Limb (tissue), 2 donors: ENCODE measurements at regions not wholly inside any gene's neighbourhood (a gene's known extent, or its start where the extent isn't known, plus 50 kb on each side); places are given as distances from the start of the nearest gene placed in this dataset.
"Not testable (repeated sequence)": the region's sequence is repeated elsewhere in the genome, so short reads cannot be mapped to it uniquely, and the experiment has no call there.

Source experiments
- DNase-seq, 2 donors: peaks; one replicate each; pipeline ENCODE4 v3.0.0-alpha.2; 2016; ENCODE audit errors: extremely low spot score in 2 of 2

- DNase-seq: no peak
These were observed 398.8 kb upstream of the SALL1 start for GRCh38 chr16:51549836-51550235.

- no peak for DNase-seq
These were observed 394.9 kb upstream of the SALL1 start for GRCh38 chr16:51545951-51546350.

GRCh38 chr16:51544851-51545467 lies 393.9 kb upstream of the SALL1 start:
- DNase-seq: peak in 1 of 2 donors; percentile 30

- no peak for DNase-seq
These were observed 392.9 kb upstream of the SALL1 start for GRCh38 chr16:51543971-51544370.

GRCh38 chr16:51542981-51543815 lies 392.1 kb upstream of the SALL1 start:
- peak; percentile 58 to 73 for DNase-seq

GRCh38 chr16:51540259-51540658 lies 389.2 kb upstream of the SALL1 start:
- DNase-seq: no peak

- DNase-seq: no peak
These were observed 387.8 kb upstream of the SALL1 start for GRCh38 chr16:51538707-51539498.

GRCh38 chr16:51535591-51535990 lies 384.5 kb upstream of the SALL1 start:
- peak in 1 of 2 donors; percentile 53 for DNase-seq

- DNase-seq: no peak
These were observed 381.5 kb upstream of the SALL1 start for GRCh38 chr16:51532551-51532950.

- DNase-seq: no peak
These were observed 380.2 kb upstream of the SALL1 start for GRCh38 chr16:51531271-51531670.

- no peak for DNase-seq
These were observed 376.3 kb upstream of the SALL1 start for GRCh38 chr16:51527349-51527748.

- DNase-seq: no peak
These were observed 375.6 kb upstream of the SALL1 start for GRCh38 chr16:51526621-51527020.

GRCh38 chr16:51524555-51525373 lies 373.7 kb upstream of the SALL1 start:
- DNase-seq: no peak

- no peak for DNase-seq
These were observed 373.0 kb upstream of the SALL1 start for GRCh38 chr16:51524070-51524469.

GRCh38 chr16:51523400-51523799 lies 372.3 kb upstream of the SALL1 start:
- no peak for DNase-seq

- DNase-seq: no peak
These were observed 371.8 kb upstream of the SALL1 start for GRCh38 chr16:51522902-51523301.

GRCh38 chr16:51516960-51517359 lies 365.9 kb upstream of the SALL1 start:
- DNase-seq: not testable (repeated sequence)

- no peak for DNase-seq
These were observed 359.3 kb upstream of the SALL1 start for GRCh38 chr16:51510416-51510815.

- no peak for DNase-seq
These were observed 358.3 kb upstream of the SALL1 start for GRCh38 chr16:51509336-51509735.

GRCh38 chr16:51508490-51509212 lies 357.6 kb upstream of the SALL1 start:
- peak in 1 of 2 donors; percentile 39 for DNase-seq

- DNase-seq: no peak
These were observed 356.2 kb upstream of the SALL1 start for GRCh38 chr16:51507286-51507685.
